Heart left ventricle (tissue), 16 donors: ENCODE measurements at regions not wholly inside any gene's neighbourhood (a gene's known extent, or its start where the extent isn't known, plus 50 kb on each side); places are given as distances from the start of the nearest gene placed in this dataset.
"Not testable (repeated sequence)": the region's sequence is repeated elsewhere in the genome, so short reads cannot be mapped to it uniquely, and the experiment has no call there.

Experiments used
- ATAC-seq, 4 donors: fragments of 200-7000 bp; cut with Tn5 transposase; one replicate each; pipeline ENCODE4 v1.9.1; 2020 to 2022; ENCODE audit warnings: moderate library complexity in 4 of 4, mild to moderate bottlenecking in 3 of 4, moderate number of reproducible peaks in 1 of 4
- DNase-seq, 5 donors: peaks; one replicate each; pipeline ENCODE4 v3.0.0-alpha.2; 2020
- H3K27ac ChIP-seq, 12 donors: fragments of 200-600 bp; sonication (generic) in 4 of 12; one replicate each; pipeline versions ENCODE4 v1.5.0 to v1.8.0; 2016 to 2022; ENCODE audit warnings: mild to moderate bottlenecking in 2 of 12
- H3K27me3 ChIP-seq, 9 donors: fragments of 200-600 bp; sonication (generic) in 2 of 9; one replicate each; pipeline versions ENCODE4 v1.5.1 to v1.8.0; 2016 to 2022; ENCODE audit warnings: mild to moderate bottlenecking in 3 of 9
- H3K36me3 ChIP-seq, 9 donors: fragments of 200-600 bp; sonication (generic) in 2 of 9; one replicate each; pipeline versions ENCODE4 v1.5.0 to v1.8.0; 2018 to 2022; ENCODE audit warnings: mild to moderate bottlenecking in 2 of 9
- H3K4me1 ChIP-seq, 12 donors: fragments of 200-600 bp; sonication (generic) in 4 of 12; one replicate each; pipeline versions ENCODE4 v1.5.0 to v1.8.0; 2016 to 2022; ENCODE audit warnings: mild to moderate bottlenecking in 3 of 12
- H3K4me3 ChIP-seq, 12 donors: fragments of 200-600 bp; sonication (generic) in 4 of 12; one replicate each; pipeline versions ENCODE4 v1.5.0 to v1.8.0; 2017 to 2022; ENCODE audit warnings: mild to moderate bottlenecking in 9 of 12, moderate library complexity in 4 of 12
- H3K9me3 ChIP-seq, 12 donors: fragments of 200-600 bp; sonication (generic) in 4 of 12; one replicate each; pipeline versions ENCODE4 v1.5.0 to v1.8.0; 2016 to 2022; ENCODE audit warnings: mild to moderate bottlenecking in 1 of 12
- CTCF ChIP-seq, 12 donors: fragments of 200-600 bp; sonication (generic) in 4 of 12; IDR thresholded peaks; one replicate each; pipeline versions ENCODE4 v1.5.0 to v1.8.0; 2018 to 2022; ENCODE audit warnings: antibody characterized with exemption in 12 of 12, mild to moderate bottlenecking in 5 of 12
- POLR2A ChIP-seq, 2 donors: fragments of 450-650 bp; IDR thresholded peaks; one replicate each; pipeline ENCODE4 v1.6.1; 2017; ENCODE audit warnings: antibody characterized with exemption in 2 of 2, mild to moderate bottlenecking in 2 of 2, moderate library complexity in 2 of 2
- WGBS, 4 donors: extraction: QIAGEN DNeasy Blood & Tissue Kit in 2 of 4; methylation state at CpG; one replicate each; pipeline versions ENCODE4 v1.1.5 to v1.1.7; 2013 to 2018; 5-methylcytosine and 5-hydroxymethylcytosine counted together
- intact Hi-C, 10 donors: fragments of 100-400 bp; cut with DNase I; formaldehyde crosslinking; loops; one replicate each; pipeline versions ENCODE4 v1.11.1 to v1.14.2; 2022
- donor health status: ischemic (EF 13 %, LVEDD 7.1; RV severe dilation, severe dysfunction).
- donor health status: healthy with polysubstance abuse.
- donor health status: DM: no; HTN: yes; CAD: no.
- donor health status: DM: no; HTN: no; CAD: no.
- donor health status: ischemic (EF 25% LVEDD 6.9; RV normal size, moderate dysfunction).
- donor health status: ischemic (EF 25% LVEDD 5.7; RV mildly dilated, moderate dysfunction).
- donor health status: healthy.
- donor health status: DM: yes; HTN: yes; CAD: no.
- donor health status: ischemic (EF 35%, LVEDD 5.7; RV mildly dilated, moderate dysfunction).
- donor health status: nonischemic (EF 11% LVEDD 7.7; RV severe dilation, severe dysfunction).
- donor health status: DM: yes; HTN: yes; CAD: no.
- donor health status: PGD.
- donor health status: ischemic (EF 29% LVEDD 5.4; RV normal size, mild dysfunction).
- donor health status: nonischemic (EF 23%, LVEDD 6.1; RV moderate dilation, normal function).

DNA sequence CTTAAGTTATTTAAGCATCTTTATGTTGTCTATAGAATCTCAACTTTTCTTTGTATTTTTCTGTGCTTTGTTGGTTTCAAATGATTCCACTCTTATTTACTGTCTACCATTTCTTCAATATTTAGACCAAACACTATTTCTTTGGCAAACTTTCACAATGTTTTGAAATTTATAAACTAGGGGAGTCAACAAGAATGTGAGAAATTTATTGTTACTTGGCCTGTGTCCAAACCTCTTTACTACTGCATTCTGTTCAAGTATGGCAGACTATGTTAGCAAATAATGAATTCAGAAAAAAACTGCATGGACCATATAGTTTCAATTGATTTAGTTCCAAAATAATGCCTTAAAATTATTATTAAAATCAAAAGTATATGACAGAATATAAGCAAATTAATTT, 470.2 kb downstream of the FBXO15 start:
- no peaks in the 10 kb centered on the region for H3K4me1 ChIP-seq
- no peak overlapping the region for H3K27ac ChIP-seq
- ATAC-seq (no peak), DNase-seq (no peak)
- TF ChIP-seq POLR2A (IDR thresholded peaks at IDR 0.05): no peak
- TF ChIP-seq CTCF (IDR thresholded peaks at IDR 0.05): no peak
- H3K36me3 ChIP-seq: no peaks in the 10 kb centered on the region
- no peak overlapping the region for H3K4me3 ChIP-seq
- H3K9me3 ChIP-seq: no peaks in the 10 kb centered on the region
- intact Hi-C loops: loop anchor here in 1 of 10 donors (10.0 kb wide), 1 partner anchor 63 kb away; no protein-coding TSS in a partner anchor
- no peaks in the 10 kb centered on the region for H3K27me3 ChIP-seq

- WGBS, 4 donors: 84 to 89% (median 86%) methylated on average over 6 of the region's 6 CpGs
Observed at GRCh38 chr18:73674125-73674865, 473.3 kb downstream of the FBXO15 start.

DNA sequence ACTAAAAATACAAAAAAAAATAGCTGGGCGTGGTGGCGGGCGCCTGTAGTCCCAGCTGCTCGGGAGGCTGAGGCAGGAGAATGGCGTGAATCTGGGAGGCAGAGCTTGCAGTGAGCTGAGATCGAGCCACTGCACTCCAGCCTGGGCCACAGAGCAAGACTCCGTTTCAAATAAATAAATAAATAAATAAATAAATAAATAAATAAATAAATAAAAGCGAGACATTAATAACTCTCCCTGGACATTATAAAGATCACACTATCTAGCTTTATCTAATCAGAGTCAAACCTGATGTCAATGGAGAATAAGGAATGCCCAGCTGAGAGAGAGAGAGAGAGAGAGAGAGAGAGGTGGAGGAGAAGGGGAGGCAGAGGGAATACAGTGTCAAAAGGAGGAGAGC, 476.2 kb downstream of the FBXO15 start:
- H3K27ac ChIP-seq, DNase-seq, H3K36me3 ChIP-seq, H3K4me1 ChIP-seq, H3K4me3 ChIP-seq, H3K27me3 ChIP-seq, ATAC-seq, H3K9me3 ChIP-seq: not testable (repeated sequence)
- intact Hi-C loops: loop anchor here in 1 of 10 donors (10.0 kb wide), 1 partner anchor 57 kb away; no protein-coding TSS in a partner anchor
- WGBS, 4 donors: 93 to 96% (median 94%) methylated on average over 8 of the region's 8 CpGs

More at GRCh38 chr18:73674125-73674865, 473.3 kb downstream of the FBXO15 start:
- H3K27me3 ChIP-seq: no peaks in the 10 kb centered on the region
- ATAC-seq (no peak), DNase-seq (no peak)
- intact Hi-C loops: loop anchor here in 1 of 10 donors (10.0 kb wide), 1 partner anchor 59 kb away; no protein-coding TSS in a partner anchor
- H3K27ac ChIP-seq: no peak overlapping the region
- no peak overlapping the region for H3K4me3 ChIP-seq
- H3K36me3 ChIP-seq: no peaks in the 10 kb centered on the region
- H3K4me1 ChIP-seq: no peaks in the 10 kb centered on the region
- no peaks in the 10 kb centered on the region for H3K9me3 ChIP-seq
- no peak for TF ChIP-seq CTCF (IDR thresholded peaks at IDR 0.05)
- no peak for TF ChIP-seq POLR2A (IDR thresholded peaks at IDR 0.05)

DNA sequence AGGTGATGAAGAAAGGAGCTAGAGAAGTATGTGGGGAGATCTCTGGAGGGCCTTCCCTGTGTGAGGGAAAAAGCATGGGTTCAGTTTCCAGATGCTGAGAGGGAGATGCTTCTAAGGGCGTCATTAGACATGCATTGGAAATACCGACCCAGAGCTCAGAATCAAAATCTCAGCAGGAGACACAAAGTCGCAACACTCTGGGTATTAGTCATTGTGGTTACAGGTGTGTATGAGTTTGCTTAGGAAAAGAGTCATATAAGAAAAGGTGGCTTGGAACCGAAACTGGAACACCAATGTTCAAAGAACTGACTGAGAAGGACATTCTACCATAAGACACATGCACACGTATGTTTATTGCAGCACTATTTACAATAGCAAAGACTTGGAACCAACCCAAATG, 477.1 kb downstream of the FBXO15 start:
- TF ChIP-seq CTCF (IDR thresholded peaks at IDR 0.05) (no peak), POLR2A (IDR thresholded peaks at IDR 0.05) (no peak)
- Histone ChIP-seq H3K9me3 (no peaks in the 10 kb centered on the region), H3K27ac (no peak overlapping the region), H3K27me3 (no peaks in the 10 kb centered on the region), H3K4me1 (no peaks in the 10 kb centered on the region), H3K4me3 (no peak overlapping the region), H3K36me3 (no peaks in the 10 kb centered on the region)
- 87 to 94% (median 91%) methylated on average over 5 of the region's 5 CpGs for WGBS, 4 donors
- intact Hi-C loops: loop anchor here in 1 of 10 donors (10.0 kb wide), 1 partner anchor 56 kb away; no protein-coding TSS in a partner anchor
- ATAC-seq: no peak
- no peak for DNase-seq

GRCh38 chr18:73670039-73670438, 477.6 kb downstream of the FBXO15 start:
- no peaks in the 10 kb centered on the region for H3K4me1 ChIP-seq
- ATAC-seq: no peak
- H3K36me3 ChIP-seq: no peaks in the 10 kb centered on the region
- no peak for TF ChIP-seq POLR2A (IDR thresholded peaks at IDR 0.05)
- TF ChIP-seq CTCF (IDR thresholded peaks at IDR 0.05): no peak
- intact Hi-C loops: loop anchor here in 1 of 10 donors (10.0 kb wide), 1 partner anchor 55 kb away; no protein-coding TSS in a partner anchor
- no peak for DNase-seq
- H3K27ac ChIP-seq: no peak overlapping the region
- no peak overlapping the region for H3K4me3 ChIP-seq
- H3K9me3 ChIP-seq: no peaks in the 10 kb centered on the region
- H3K27me3 ChIP-seq: no peaks in the 10 kb centered on the region
